Vagina (tissue), 2 donors: ENCODE measurements at regions not wholly inside any gene's neighbourhood (a gene's known extent, or its start where the extent isn't known, plus 50 kb on each side); places are given as distances from the start of the nearest gene placed in this dataset.

Experiments used
- POLR2A ChIP-seq, 2 donors: fragments of 450-650 bp; IDR thresholded peaks; one replicate each; pipeline ENCODE4 v1.6.1; 2017; ENCODE audit warnings: antibody characterized with exemption in 2 of 2, mild to moderate bottlenecking in 2 of 2, moderate library complexity in 2 of 2
- TF ChIP-seq, protein P1 (sequence below), 3 experiments: fragments of 450-650 bp in 2 of 3; fragments of 200-600 bp in 1 of 3; sonication (generic) in 1 of 3; IDR thresholded peaks; one replicate each; pipeline ENCODE4 v1.5.1; 2017 to 2019; ENCODE audit warnings: antibody characterized with exemption in 3 of 3, mild to moderate bottlenecking in 2 of 3, moderate library complexity in 2 of 3

DNA sequence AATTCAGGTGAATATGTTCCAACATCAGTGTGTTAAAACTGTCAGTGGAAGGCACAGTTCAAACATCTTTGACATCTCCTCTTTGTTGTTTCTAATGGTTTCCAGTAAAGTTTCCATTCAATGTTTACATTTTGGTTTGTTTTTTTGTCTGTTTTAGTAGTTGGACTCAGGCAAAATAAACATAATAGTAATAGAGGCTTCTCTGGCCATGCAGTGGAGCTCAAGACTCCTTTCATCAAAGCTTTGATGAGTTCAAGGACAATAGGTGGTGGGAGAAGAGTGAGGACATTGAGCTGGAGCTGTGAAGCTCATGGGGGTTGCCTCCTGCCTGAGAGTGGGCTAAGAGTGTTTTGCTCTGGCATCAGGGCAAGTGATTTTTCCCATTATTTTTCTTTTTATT lies 1853.7 kb upstream of the CELF4 start:
- TF ChIP-seq POLR2A (IDR thresholded peaks at IDR 0.05) = no peak
- TF ChIP-seq, protein P1, sequence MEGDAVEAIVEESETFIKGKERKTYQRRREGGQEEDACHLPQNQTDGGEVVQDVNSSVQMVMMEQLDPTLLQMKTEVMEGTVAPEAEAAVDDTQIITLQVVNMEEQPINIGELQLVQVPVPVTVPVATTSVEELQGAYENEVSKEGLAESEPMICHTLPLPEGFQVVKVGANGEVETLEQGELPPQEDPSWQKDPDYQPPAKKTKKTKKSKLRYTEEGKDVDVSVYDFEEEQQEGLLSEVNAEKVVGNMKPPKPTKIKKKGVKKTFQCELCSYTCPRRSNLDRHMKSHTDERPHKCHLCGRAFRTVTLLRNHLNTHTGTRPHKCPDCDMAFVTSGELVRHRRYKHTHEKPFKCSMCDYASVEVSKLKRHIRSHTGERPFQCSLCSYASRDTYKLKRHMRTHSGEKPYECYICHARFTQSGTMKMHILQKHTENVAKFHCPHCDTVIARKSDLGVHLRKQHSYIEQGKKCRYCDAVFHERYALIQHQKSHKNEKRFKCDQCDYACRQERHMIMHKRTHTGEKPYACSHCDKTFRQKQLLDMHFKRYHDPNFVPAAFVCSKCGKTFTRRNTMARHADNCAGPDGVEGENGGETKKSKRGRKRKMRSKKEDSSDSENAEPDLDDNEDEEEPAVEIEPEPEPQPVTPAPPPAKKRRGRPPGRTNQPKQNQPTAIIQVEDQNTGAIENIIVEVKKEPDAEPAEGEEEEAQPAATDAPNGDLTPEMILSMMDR (IDR thresholded peaks at IDR 0.05) = no peak
